Ovary (tissue), 7 donors: ENCODE measurements at regions not wholly inside any gene's neighbourhood (a gene's known extent, or its start where the extent isn't known, plus 50 kb on each side); places are given as distances from the start of the nearest gene placed in this dataset.
"Not testable (repeated sequence)": the region's sequence is repeated elsewhere in the genome, so short reads cannot be mapped to it uniquely, and the experiment has no call there.

Experiments
- DNase-seq, 5 donors: peaks; one replicate each; pipeline ENCODE4 v3.0.0-alpha.2; 2019 to 2020
- H3K27ac ChIP-seq, 2 donors: fragments of 200-600 bp; one replicate each; pipeline versions ENCODE4 v1.5.1 to v1.8.0; 2019 to 2022
- H3K27me3 ChIP-seq: fragments of 200-600 bp; one replicate; pipeline ENCODE4 v1.8.0; 2022
- H3K36me3 ChIP-seq: fragments of 200-600 bp; sonication (generic); one replicate; pipeline ENCODE4 v1.5.1; 2019
- H3K4me1 ChIP-seq: one replicate; pipeline ENCODE4 v1.8.1; 2013; ENCODE audit warnings: mild to moderate bottlenecking, moderate library complexity; ENCODE audit not compliant: insufficient read depth
- H3K4me3 ChIP-seq: fragments of 200-600 bp; sonication (generic); one replicate; pipeline ENCODE4 v1.5.1; 2017
- H3K9me3 ChIP-seq, 2 donors: fragments of 200-600 bp in 1 of 2; sonication (generic) in 1 of 2; one replicate each; pipeline versions ENCODE4 v1.5.1 to v1.8.1; 2013 to 2019; ENCODE audit warnings: mild to moderate bottlenecking in 1 of 2, moderate library complexity in 1 of 2
- CTCF ChIP-seq, 3 donors: fragments of 450-650 bp in 2 of 3; fragments of 200-600 bp in 1 of 3; IDR thresholded peaks; one replicate each; pipeline versions ENCODE4 v1.5.1 to v1.8.0; 2016 to 2022; ENCODE audit warnings: antibody characterized with exemption in 3 of 3, mild to moderate bottlenecking in 1 of 3
- EP300 ChIP-seq: sonication (generic); formaldehyde crosslinking; IDR thresholded peaks from one replicate; pipeline ENCODE4 v1.6.1; 2017; ENCODE audit warnings: antibody characterized with exemption
- POLR2A ChIP-seq: fragments of 450-650 bp; IDR thresholded peaks from one replicate; pipeline ENCODE4 v1.6.1; 2017; ENCODE audit warnings: antibody characterized with exemption, mild to moderate bottlenecking, moderate library complexity
- WGBS, 3 donors: extraction: QIAGEN DNeasy Blood & Tissue Kit in 1 of 3; methylation state at CpG; one replicate each; pipeline versions ENCODE4 v1.1.5 to v1.1.7; 2013 to 2017; 5-methylcytosine and 5-hydroxymethylcytosine counted together
- intact Hi-C, 4 donors: fragments of 100-400 bp; cut with DNase I; formaldehyde crosslinking; loops; one replicate each; pipeline versions ENCODE4 v1.11.0 to v1.15.1; 2022 to 2023
- donor health status: DM: no; HTN: no; CAD: no; lungs with moderate emphysema.
- donor health status: DM: no; HTN: no; CAD: no.
- donor health status: Bipolar disorder and iron deficiency.
- donor health status: DM: no; HTN: no; CAD: no.
- donor health status: DM: yes; HTN: yes; CAD: no.

DNA sequence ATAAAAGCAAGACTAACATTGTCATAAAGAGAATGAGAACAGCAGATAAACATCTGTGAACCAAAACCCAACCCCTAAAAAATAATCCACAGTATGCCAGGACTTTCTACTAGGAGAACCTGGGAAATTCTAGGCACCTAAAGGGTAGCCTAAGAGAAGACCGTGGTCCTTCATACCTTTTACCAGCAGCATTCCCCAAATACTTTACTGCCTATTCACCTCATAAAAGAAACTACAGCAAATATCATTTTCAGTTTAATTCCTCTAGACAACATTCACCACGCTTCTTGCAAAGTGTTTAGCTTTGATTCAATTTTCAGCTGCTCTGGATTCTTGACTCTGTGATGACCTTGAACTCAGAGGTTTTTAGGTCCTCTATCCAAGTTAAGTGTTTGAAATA lies 1180.7 kb upstream of the B3GALT2 start:
- TF ChIP-seq EP300 (no peak), CTCF (IDR thresholded peaks at IDR 0.05) (no peak), POLR2A (no peak)
- DNase-seq = no peak
- no peak overlapping the region for H3K27ac ChIP-seq
- H3K4me3 ChIP-seq = no peak overlapping the region
- no peaks in the 10 kb centered on the region for H3K4me1 ChIP-seq
- no peaks in the 10 kb centered on the region for H3K36me3 ChIP-seq
- H3K27me3 ChIP-seq = no peaks in the 10 kb centered on the region
- WGBS, 3 donors = 73 to 85% (median 78%) methylated on average over 2 of the region's 2 CpGs
- H3K9me3 ChIP-seq = no peaks in the 10 kb centered on the region
- intact Hi-C loops = no loop called here

GRCh38 chr1:194366705-194367104 lies 1180.3 kb upstream of the B3GALT2 start:
- WGBS, 3 donors = 89 to 94% (median 90%) methylated on average over 1 of the region's 1 CpG
- Histone ChIP-seq H3K36me3 (no peaks in the 10 kb centered on the region), H3K4me3 (no peak overlapping the region), H3K9me3 (no peaks in the 10 kb centered on the region), H3K27ac (no peak overlapping the region), H3K4me1 (no peaks in the 10 kb centered on the region), H3K27me3 (no peaks in the 10 kb centered on the region)
- intact Hi-C loops = no loop called here
- no peak for TF ChIP-seq EP300
- no peak for TF ChIP-seq POLR2A
- DNase-seq = no peak

DNA sequence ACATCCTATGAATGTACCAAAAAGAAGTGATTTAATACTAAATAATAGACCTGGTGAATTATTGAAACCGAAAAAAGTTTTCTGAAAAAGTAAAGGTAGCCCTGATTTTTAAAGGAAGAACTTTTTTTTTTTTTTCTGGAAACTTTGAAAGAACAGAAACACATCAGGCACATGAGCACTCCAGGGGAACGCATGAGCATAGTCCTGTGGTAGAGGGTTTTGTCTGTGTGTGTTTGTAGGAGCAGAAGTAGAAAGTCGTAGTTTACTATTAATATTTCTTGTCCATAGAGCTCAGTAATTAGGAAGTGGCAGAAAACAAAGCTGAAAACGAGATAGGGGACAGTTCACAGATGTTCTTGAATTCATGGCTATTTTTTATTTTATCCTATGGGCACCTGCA lies 1175.9 kb upstream of the B3GALT2 start:
- no peak for TF ChIP-seq POLR2A
- no peak for TF ChIP-seq EP300
- no peak for TF ChIP-seq CTCF (IDR thresholded peaks at IDR 0.05)
- no peak overlapping the region for H3K27ac ChIP-seq
- no peaks in the 10 kb centered on the region for H3K36me3 ChIP-seq
- no peak overlapping the region for H3K4me3 ChIP-seq
- 59 to 63% (median 61%) methylated on average over 4 of the region's 4 CpGs for WGBS, 3 donors
- intact Hi-C loops = no loop called here
- no peaks in the 10 kb centered on the region for H3K9me3 ChIP-seq
- DNase-seq = no peak
- H3K4me1 ChIP-seq = no peaks in the 10 kb centered on the region
- H3K27me3 ChIP-seq = no peaks in the 10 kb centered on the region

DNA sequence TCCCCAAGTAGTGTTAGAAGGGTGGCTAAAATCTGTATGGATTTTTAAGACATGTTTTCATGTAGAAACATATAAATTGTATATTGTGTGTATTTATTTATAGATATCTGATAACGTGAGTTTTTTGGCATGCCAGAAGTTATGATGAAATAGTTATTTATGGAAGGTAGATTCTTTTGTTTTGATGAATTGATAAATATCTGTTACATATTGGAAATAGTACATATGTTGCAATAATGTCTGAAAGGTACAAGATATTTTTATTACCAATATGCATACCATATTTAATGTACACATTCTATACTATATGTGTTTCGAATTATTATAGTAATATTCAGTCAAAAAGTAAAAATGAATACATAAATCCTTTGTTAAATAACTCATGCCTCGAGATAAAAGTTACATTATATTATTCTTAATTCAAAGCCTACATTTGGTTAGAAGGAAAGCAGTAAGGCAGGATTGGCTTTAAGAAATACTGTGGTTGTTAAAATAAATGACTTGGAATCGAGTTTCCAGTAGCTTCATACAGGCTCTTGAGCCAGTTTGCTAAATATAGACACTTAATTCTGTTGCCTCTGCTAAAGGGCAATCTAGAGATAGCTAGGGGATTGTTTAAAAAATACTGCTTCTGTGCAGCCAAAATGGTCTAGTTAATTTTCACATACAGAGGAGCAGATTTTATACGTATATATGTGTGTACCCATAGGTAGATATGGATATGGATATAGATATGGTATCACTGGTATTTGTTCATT lies 1175.1 kb upstream of the B3GALT2 start:
- intact Hi-C loops = no loop called here
- DNase-seq = no peak
- no peaks in the 10 kb centered on the region for H3K4me1 ChIP-seq
- WGBS, 3 donors = 55 to 57% (median 57%) methylated on average over 5 of the region's 5 CpGs
- H3K4me3 ChIP-seq = no peak overlapping the region
- no peak overlapping the region for H3K27ac ChIP-seq
- H3K27me3 ChIP-seq = no peaks in the 10 kb centered on the region
- no peaks in the 10 kb centered on the region for H3K9me3 ChIP-seq
- no peaks in the 10 kb centered on the region for H3K36me3 ChIP-seq
- TF ChIP-seq CTCF (IDR thresholded peaks at IDR 0.05) (no peak), EP300 (no peak), POLR2A (no peak)

DNA sequence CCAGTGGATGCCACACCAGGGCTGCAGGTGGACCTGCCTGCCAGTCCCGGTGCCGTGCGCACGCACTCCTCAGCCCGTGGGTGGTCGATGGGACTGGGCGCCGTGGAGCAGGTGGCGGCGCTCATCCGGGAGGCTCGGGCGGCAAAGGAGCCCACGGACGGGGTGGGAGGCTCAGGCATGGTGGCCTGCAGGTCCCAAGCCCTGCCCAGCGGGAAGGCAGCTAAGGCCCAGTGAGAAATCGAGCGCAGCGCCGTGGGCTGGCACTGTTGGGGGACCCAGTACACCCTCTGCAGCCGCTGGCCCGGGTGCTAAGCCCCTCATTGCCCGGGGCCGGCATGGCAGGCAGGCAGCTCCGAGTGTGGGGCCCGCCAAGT lies 1171.8 kb upstream of the B3GALT2 start:
- H3K27ac ChIP-seq = no peak overlapping the region
- H3K4me3 ChIP-seq = no peak overlapping the region
- TF ChIP-seq CTCF (IDR thresholded peaks at IDR 0.05) (no peak), POLR2A (no peak), EP300 (no peak)
- no peaks in the 10 kb centered on the region for H3K9me3 ChIP-seq
- intact Hi-C loops = no loop called here
- H3K27me3 ChIP-seq = no peaks in the 10 kb centered on the region
- DNase-seq = no peak
- H3K36me3 ChIP-seq = no peaks in the 10 kb centered on the region
- H3K4me1 ChIP-seq = no peaks in the 10 kb centered on the region
- 96 to 98% (median 97%) methylated on average over 22 to 26 of the region's 26 CpGs for whole genome bisulfite sequencing, 3 donors

GRCh38 chr1:194357573-194358207 lies 1171.3 kb upstream of the B3GALT2 start:
- H3K27me3 ChIP-seq, H3K4me3 ChIP-seq, H3K9me3 ChIP-seq, H3K27ac ChIP-seq, H3K36me3 ChIP-seq, DNase-seq, intact Hi-C loops, H3K4me1 ChIP-seq: not testable (repeated sequence)
- 95 to 97% (median 96%) methylated on average over 25 of the region's 25 CpGs for WGBS, 3 donors
